DOHH2 (cell line): ENCODE measurements at regions not wholly inside any gene's neighbourhood (a gene's known extent, or its start where the extent isn't known, plus 50 kb on each side); places are given as distances from the start of the nearest gene placed in this dataset.

Experiments used
- H3F3A ChIP-seq: fragments of 200-600 bp; sonication (generic), shearing (Covaris generic); 2 replicates; pipeline ENCODE4 v1.6.0; 2016; ENCODE audit warnings: antibody characterized with exemption, mild to moderate bottlenecking; ENCODE audit not compliant: control insufficient read depth, insufficient read depth
- H3K27ac ChIP-seq: fragments of 200-600 bp; sonication (generic); 2 replicates; pipeline ENCODE4 v1.5.1; 2014; ENCODE audit warnings: low read depth, mild to moderate bottlenecking, low read length, moderate library complexity
- H3K27me3 ChIP-seq: fragments of 200-600 bp; sonication (generic); 2 replicates; pipeline ENCODE4 v1.6.1; 2014; ENCODE audit warnings: mild to moderate bottlenecking, low read length, mixed read lengths; ENCODE audit not compliant: control insufficient read depth
- H3K36me3 ChIP-seq: fragments of 200-600 bp; sonication (generic); 2 replicates; pipeline ENCODE4 v1.6.1; 2014; ENCODE audit warnings: mild to moderate bottlenecking, low read length, moderate library complexity, mixed read lengths; ENCODE audit not compliant: control insufficient read depth
- H3K4me1 ChIP-seq: fragments of 200-600 bp; sonication (generic); 2 replicates; pipeline ENCODE4 v1.6.1; 2014; ENCODE audit warnings: mild to moderate bottlenecking, low read length, mixed read lengths; ENCODE audit not compliant: control insufficient read depth
- H3K4me2 ChIP-seq: fragments of 200-600 bp; sonication (generic); 2 replicates; pipeline ENCODE4 v1.6.0; 2014; ENCODE audit warnings: mild to moderate bottlenecking, low read length, moderate library complexity
- H3K4me3 ChIP-seq: fragments of 200-600 bp; sonication (generic); 2 replicates; pipeline ENCODE4 v1.5.1; 2014; ENCODE audit warnings: mild to moderate bottlenecking, low read length, mixed read lengths
- H3K79me2 ChIP-seq: fragments of 200-600 bp; sonication (generic); 2 replicates; pipeline ENCODE4 v1.6.1; 2014; ENCODE audit warnings: mild to moderate bottlenecking, low read length, mixed read lengths; ENCODE audit not compliant: control insufficient read depth
- H3K9me2 ChIP-seq: fragments of 200-600 bp; sonication (generic); replicated peaks from 2 replicates; pipeline ENCODE4 v1.6.1; 2014; ENCODE audit warnings: mild to moderate bottlenecking, low read length, mixed read lengths; ENCODE audit not compliant: control insufficient read depth
- H3K9me3 ChIP-seq: fragments of 200-600 bp; sonication (generic); 2 replicates; pipeline ENCODE4 v1.6.1; 2014; ENCODE audit warnings: antibody characterized with exemption, low read length, mixed read lengths; ENCODE audit not compliant: control insufficient read depth, insufficient read depth
- H4K20me1 ChIP-seq: fragments of 200-600 bp; sonication (generic); 2 replicates; pipeline ENCODE4 v1.6.0; 2014; ENCODE audit warnings: low read depth, mild to moderate bottlenecking, antibody characterized with exemption, low read length, moderate library complexity; ENCODE audit not compliant: control insufficient read depth, insufficient read depth
- EZH2phosphoT487 ChIP-seq: fragments of 200-600 bp; sonication (generic); IDR thresholded peaks from 2 replicates; pipeline ENCODE4 v1.6.1; 2017; ENCODE audit warnings: borderline replicate concordance, mild to moderate bottlenecking, antibody characterized with exemption, low read length, moderate library complexity, mixed read lengths
- TF ChIP-seq, protein P1 (sequence below): fragments of 200-600 bp; sonication (generic); IDR thresholded peaks from one replicate; pipeline ENCODE4 v1.5.1; 2014; ENCODE audit warnings: antibody characterized with exemption, mild to moderate bottlenecking, low read depth, low read length; ENCODE audit not compliant: poor library complexity, severe bottlenecking

DNA sequence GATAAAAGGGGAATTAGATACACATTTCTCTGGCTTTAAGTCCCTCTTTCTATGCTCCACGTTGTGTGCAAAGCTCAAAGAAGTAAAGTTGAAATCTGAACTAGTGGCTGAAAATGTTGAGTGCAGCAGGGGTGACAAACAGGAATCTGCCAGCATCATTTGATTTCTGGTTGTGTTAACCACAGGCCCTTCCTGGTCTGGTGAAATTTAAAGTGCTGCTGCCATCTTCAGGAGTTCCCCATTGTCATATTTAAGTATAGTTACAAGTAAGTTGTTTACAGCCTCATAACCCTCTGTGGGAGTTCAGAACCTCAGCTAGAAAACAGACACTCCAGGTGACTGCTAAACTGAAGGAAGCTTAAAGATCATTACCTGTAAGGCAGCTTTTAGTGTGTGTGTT is 90.9 kb upstream of the CCDC196 start:
- no peak overlapping the region for H3K4me2 ChIP-seq
- TF ChIP-seq, protein P1, sequence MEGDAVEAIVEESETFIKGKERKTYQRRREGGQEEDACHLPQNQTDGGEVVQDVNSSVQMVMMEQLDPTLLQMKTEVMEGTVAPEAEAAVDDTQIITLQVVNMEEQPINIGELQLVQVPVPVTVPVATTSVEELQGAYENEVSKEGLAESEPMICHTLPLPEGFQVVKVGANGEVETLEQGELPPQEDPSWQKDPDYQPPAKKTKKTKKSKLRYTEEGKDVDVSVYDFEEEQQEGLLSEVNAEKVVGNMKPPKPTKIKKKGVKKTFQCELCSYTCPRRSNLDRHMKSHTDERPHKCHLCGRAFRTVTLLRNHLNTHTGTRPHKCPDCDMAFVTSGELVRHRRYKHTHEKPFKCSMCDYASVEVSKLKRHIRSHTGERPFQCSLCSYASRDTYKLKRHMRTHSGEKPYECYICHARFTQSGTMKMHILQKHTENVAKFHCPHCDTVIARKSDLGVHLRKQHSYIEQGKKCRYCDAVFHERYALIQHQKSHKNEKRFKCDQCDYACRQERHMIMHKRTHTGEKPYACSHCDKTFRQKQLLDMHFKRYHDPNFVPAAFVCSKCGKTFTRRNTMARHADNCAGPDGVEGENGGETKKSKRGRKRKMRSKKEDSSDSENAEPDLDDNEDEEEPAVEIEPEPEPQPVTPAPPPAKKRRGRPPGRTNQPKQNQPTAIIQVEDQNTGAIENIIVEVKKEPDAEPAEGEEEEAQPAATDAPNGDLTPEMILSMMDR, result no peak
- no peak for TF ChIP-seq EZH2phosphoT487
- no peaks in the 10 kb centered on the region for H3K79me2 ChIP-seq
- no peak overlapping the region for H3K4me3 ChIP-seq
- H4K20me1 ChIP-seq, result no peaks in the 10 kb centered on the region
- H3K9me3 ChIP-seq, result no peaks in the 10 kb centered on the region
- peaks cover 25% of the 10 kb centered on the region for H3K27me3 ChIP-seq
- H3F3A ChIP-seq, result no peaks in the 10 kb centered on the region
- H3K9me2 ChIP-seq, result no peaks in the 10 kb centered on the region
- no peaks in the 10 kb centered on the region for H3K36me3 ChIP-seq
- H3K27ac ChIP-seq, result no peak overlapping the region
- H3K4me1 ChIP-seq, result no peaks in the 10 kb centered on the region

- Histone ChIP-seq H3K27ac (no peak overlapping the region), H3K4me3 (no peak overlapping the region), H3K27me3 (peaks cover 33% of the 10 kb centered on the region), H3K9me3 (no peaks in the 10 kb centered on the region), H4K20me1 (no peaks in the 10 kb centered on the region), H3K9me2 (no peaks in the 10 kb centered on the region), H3K4me2 (no peak overlapping the region), H3K79me2 (no peaks in the 10 kb centered on the region), H3K4me1 (no peaks in the 10 kb centered on the region), H3F3A (no peaks in the 10 kb centered on the region), H3K36me3 (no peaks in the 10 kb centered on the region)
- TF ChIP-seq EZH2phosphoT487, result no peak
- TF ChIP-seq, protein P1, result no peak
Observed at GRCh38 chr14:66396164-66396563, 90.0 kb upstream of the CCDC196 start.

DNA sequence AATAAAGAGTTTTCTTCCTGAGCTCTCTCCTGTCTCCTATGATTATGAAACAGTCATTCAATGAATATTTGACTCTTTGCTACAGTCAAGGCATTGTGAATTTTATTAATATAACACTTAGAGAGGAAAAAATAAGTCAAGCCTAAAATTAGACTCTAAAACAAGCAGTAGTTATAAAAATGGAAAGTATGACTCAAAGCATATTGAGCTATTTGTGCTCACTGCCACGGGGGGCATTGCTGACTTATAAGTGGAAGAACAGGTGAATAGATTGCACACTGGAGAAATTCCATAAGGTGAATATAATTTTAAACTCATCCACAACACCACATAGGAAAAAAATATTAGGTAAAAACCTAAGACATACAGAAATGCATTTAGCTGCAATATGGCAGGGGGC is 87.7 kb upstream of the CCDC196 start:
- Histone ChIP-seq H3K79me2 (no peaks in the 10 kb centered on the region), H3K4me2 (no peak overlapping the region), H3K27me3 (peaks cover 41% of the 10 kb centered on the region), H3K9me3 (no peaks in the 10 kb centered on the region), H3K36me3 (no peaks in the 10 kb centered on the region), H4K20me1 (no peaks in the 10 kb centered on the region), H3K9me2 (no peaks in the 10 kb centered on the region), H3F3A (no peaks in the 10 kb centered on the region), H3K27ac (no peak overlapping the region), H3K4me1 (no peaks in the 10 kb centered on the region), H3K4me3 (no peak overlapping the region)
- TF ChIP-seq, protein P1, result no peak
